ENCODE measurements at regions not wholly inside any gene's neighbourhood (a gene's known extent, or its start where the extent isn't known, plus 50 kb on each side); places are given as distances from the start of the nearest gene placed in this dataset.
"Not testable (repeated sequence)": the region's sequence is repeated elsewhere in the genome, so short reads cannot be mapped to it uniquely, and the experiment has no call there.

DNA sequence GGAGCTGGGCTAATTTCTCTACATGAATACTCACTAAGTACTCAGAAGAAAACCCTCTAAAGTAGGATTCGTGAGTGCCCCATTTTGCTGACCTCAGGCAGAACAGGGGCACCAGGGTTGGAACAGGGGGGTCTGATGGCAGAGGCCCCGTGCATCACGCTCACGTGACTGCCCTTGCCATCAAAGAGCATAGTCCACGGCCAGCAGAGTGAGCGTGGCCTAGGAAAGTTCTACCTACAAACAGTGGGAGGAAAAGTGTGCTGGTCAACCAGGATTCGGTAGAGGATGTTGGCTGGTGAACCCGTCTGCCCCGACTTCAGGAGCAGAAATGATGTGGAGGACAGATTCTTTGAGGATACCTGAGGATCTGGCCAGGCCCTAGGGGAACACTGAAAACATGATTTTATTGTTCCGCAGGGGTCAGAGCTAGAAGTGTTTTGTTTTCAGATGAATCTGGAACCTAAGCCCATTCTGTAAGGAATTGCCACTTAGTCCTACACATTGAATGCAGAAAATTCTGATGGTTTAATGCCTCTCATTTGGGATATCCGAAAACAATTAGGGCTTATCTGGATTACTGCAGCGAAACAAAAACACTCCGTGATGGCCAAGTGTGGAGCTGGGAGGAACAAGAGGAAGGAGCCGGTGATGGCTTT, 138.8 kb upstream of the SHH start:
- DNase-seq (ENCODE audit: low read depth in 2 of 2), result no peak

DNA sequence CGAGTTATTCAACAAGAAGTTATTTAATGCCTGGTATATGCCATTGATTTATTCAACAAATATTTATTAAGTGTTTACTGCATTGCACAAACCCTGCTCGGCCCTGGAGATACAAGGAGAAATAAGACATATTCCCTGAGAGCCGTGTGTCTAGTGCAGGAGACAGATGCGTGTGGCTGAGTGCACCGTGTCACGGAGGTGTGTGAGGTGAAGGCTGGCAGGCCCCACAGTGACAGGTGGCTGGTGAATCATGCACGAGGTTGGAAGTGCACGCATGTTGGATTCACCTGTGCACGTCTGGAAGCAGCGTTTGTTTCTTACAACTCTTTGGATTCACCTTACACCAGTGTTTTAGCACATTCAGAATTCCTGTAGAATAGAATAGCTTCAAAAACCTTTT, 136.6 kb upstream of the SHH start:
- DNase-seq (ENCODE audit: low read depth in 2 of 2), result no peak

DNA sequence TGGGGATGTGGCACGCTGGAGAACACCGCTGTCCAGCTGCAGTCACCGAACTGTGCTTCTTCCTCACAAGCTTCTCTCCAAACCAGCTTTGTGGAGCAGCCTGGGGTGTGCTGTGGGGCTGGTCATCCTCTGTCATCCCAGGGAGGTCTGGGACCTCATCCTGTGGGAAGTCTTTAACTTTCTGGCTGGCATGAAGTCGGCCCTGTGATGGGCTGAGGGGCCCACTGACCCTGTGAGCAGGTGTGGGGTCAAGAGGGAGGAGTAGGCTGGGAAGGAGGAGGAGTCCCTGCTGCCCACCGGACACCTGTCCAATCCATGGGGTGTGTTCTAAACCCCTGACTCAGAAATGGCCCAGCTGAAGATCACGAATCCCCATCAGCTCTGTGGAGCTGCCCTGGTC, 136.2 kb upstream of the SHH start:
- no peak for DNase-seq (ENCODE audit: low read depth in 2 of 2)

DNA sequence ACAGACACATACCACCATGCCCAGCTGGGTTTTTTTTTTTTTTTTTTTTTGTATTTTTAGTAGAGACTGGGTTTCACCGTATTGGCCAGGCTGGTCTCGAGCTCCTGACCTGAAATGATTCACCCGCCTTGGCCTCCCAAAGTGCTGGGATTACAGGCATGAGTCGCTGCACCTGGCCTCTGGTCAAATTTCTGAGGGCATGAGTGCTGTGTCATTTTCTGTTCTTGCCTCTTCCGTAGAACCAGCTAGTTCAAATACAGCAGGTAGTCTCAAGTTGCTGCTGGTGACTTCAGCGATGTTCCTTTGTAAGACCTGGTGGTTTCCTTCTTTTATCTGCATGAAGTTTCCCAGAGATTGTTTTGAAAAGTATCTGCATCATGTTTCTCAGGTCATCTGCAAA, 134.8 kb upstream of the SHH start:
- DNase-seq (ENCODE audit: low read depth in 2 of 2), result no peak

DNA sequence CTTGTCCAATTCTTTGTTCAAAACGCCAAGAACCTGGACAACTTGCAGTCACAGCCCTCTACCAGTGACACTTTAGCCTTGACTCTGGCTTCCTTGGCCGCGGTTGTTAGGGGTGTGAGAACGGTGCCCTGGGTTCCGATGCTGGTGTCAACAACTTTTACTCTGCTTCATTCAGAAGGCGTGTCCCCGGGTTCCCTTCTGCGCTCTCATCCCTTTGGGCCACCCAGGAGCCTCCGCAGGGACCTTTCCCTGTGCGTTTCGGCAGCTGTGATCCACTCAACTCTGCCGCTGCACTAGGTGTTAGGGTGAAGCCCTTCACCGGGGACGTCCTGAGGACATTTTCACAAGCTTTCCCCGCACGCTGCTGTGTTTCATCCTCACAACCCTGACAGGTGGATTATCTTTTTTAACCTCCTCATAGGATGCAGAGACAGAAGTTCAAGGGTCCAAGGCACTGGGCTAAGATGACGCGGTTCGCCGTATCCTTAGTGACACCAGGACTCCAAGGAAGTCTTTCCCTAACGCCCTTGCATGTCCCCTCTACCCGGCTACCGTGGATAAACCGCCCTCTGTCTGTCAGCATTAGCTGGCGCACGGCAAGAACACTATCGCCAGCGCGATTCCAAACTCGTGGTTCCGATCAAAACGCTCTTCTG, 133.5 kb upstream of the SHH start:
- DNase-seq (ENCODE audit: low read depth in 2 of 2), result no peak

DNA sequence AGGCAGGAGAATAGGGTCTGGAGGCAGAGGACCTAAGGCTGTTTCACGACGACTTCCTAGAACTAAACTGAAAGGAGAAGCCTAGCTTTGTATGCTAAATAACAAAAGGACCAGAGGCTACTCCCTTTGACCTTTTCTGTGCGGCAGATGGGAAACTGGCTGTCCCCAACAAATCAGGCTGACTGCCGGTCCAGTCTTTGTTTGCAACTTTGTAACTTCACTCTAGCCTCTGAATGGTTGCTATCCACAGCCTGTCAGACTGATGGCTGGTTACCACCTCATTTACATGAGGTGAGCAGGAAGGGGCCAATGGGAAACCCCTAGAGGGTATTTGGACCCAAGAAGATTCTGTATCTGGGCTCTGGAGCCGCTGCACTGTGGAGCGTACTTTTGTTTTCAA, 132.6 kb upstream of the SHH start:
- no peak for DNase-seq (ENCODE audit: low read depth in 2 of 2)

DNA sequence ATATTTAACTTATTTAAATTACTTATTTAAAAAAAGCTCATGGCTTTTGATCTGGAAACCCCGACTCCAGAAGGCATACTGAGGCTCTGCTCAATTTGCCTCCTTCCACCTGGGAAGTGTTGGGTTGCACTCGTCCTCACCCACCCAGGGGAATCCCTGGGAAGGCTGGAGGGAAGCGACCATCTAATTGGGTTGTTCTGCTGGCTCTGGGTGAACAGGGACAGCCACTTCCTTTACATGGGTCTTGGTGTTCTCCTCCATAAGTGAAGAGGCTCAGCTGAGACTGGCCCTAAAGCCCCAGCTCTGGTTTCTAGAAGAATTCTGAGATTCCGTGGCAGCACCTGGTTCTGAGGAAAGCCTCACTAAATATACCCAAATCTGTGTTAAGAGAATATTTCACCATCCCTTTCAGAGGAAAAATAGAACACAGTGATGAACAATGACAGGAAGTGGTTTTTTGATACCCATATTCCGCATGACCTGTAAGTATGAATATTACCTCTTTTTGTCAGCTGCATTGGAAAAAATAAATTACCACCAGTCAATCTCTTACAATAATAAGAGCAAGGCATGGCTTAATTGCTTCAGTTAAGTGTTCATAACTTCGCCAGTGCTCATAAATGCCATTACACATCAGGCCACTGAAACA, 131.1 kb upstream of the SHH start:
- DNase-seq (ENCODE audit: low read depth in 2 of 2), result no peak

DNA sequence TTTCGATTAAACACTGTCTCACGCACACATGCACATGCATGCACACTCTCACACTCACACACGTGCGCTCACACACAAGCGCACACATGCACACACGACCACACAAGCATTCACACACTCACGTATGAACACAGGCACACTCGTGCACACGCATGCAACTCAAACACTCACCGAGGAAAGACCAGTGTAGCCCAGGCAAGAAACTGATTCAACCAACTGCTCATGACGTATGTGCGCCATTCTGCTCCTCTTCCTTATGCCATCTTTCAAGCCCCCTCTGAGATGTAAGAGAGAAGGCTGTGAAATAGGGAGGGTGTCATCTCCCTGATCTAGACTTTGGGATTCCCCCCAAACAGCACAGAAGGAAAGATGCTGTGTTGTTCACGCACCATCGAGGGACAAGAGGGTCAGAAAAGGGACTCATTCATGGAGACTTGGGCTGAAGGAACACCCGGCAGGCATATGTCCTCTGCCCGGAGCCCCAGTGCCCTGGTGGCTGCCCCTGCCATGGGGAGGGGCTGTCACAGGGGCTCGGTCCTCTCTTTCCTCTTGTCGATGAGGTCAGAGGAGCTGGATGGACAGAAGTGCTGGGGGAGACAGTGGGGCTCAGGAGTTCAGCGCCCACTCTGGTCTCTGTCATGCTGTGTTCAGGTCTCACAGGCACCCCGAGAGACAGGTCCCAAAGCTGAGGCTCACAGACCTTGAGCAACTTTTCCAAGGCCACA, 130.1 kb upstream of the SHH start:
- DNase-seq (ENCODE audit: low read depth in 2 of 2), result no peak

DNA sequence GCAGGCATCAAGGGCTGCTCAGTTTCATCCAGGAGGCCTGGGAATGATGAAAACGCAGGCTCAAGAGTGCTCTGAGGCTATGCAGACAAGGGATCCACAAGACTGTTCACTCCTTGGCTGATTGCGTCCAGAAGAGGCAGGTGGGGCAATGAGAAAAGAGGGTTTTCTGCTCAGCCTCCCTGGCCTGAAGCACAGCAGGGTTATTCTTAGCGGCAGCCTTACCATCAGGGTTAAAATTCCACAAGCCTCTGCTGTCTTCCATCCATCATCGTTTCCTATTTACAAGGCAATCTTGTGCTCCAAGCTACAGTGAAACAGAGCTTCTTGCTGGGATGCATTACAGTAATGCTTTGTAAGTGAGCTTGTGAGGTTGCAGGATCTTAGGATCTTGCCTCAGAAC, 129.4 kb upstream of the SHH start:
- DNase-seq (ENCODE audit: low read depth in 2 of 2), result no peak

DNA sequence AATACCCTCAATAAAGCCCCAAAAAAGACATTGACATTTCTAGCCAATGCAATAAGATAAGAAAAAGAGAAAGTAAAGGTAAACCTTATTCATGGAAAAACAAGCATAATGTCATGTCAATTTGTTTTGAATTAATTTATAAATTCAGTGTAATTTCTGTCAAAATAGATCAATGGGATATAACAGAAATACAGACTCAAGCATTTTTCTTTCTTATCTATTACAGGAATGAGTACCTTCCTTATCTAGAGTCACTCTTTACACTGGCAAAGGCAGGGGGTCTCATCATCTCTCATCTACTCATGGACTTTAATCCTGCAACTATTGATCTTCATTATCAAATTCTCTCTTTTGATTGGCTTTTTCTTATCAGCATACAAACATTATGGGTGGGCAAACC, 127.1 kb upstream of the SHH start:
- DNase-seq (ENCODE audit: low read depth in 2 of 2), result no peak

DNA sequence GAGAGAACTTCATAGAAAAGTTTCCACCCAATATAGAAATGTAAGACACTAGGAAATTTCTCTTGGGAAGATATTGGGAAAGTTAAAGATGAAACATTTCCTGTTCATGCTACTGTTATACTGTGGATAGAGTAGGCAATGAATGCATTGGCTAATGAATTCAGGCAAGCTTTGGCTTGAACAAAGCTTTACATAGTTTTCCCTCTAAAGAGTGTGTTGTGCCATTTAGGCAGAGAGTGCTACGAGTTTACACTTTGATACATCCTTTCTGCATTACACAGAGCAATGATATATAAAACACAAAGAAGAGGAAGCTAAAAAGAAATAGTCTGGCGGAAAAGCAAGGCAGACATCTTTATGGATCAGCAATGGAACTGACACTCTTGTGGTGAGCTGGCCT, 125.9 kb upstream of the SHH start:
- no peak for DNase-seq (ENCODE audit: low read depth in 2 of 2)

DNA sequence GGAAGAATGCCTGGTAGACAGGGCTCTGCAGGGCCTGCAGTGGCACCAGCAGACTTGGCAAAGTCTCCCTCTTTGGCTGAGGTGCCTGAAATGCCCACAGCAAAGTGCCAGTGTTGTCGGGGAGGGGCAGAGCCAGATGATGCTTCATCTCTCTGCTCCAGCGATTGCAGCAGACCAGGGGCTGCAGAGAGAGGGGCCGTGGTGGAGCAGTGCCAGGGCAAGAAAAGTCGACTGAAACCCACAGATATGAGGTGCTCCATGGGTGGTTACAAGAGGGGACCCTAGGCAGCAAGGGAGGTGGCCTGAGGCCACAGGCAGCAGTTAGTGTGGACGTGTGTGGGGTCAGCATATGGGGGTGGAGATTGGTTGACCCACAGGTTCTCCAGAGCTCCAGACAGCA, 123.5 kb upstream of the SHH start:
- no peak for DNase-seq (ENCODE audit: low read depth in 2 of 2)

DNA sequence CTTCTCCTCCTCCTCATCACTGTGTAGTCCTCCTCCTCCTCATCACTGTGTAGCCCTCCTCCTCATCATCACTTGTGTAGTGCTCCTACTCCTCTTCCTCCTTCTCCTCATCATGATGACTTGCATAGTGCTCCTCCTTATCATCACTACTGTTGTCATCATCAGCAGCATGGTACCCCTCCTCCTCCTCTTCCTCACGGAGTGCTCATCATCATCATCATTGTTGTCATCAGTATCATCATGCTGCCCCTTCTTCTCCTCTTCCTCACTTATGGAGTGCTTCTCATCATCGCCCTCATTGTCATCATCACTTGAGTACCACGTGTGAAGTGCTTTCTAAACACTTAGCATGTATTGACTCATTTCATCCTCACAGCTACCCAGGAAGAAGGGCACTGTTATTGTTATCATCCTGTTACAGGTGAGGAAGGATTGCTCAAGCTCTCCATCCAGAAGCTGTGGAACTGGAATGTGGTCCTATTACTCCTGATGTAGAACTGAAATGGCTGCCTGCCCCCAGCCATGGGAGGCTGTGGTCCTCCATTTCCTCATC, 122.8 kb upstream of the SHH start:
- DNase-seq (ENCODE audit: low read depth in 2 of 2), result no peak

DNA sequence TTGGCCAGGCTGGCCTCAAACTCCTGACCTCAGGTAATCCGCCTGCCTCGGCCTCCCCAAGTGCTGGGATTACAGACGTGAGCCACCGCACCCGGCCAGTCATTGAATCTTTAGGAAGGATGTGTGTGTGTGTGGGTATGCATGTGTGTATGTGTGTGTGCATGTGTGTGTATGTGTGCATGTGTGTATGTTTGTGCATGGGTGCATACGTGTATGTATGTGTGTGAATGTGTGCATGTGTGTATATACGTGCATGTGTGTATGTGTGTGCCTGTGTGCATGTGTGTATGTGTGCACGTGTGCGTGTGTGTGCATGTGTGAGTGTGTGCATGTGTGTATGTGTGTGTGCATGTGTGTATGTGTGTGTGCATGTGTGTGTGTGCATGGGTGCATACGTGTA, 120.1 kb upstream of the SHH start:
- not testable (repeated sequence) for DNase-seq (ENCODE audit: low read depth in 2 of 2)

DNA sequence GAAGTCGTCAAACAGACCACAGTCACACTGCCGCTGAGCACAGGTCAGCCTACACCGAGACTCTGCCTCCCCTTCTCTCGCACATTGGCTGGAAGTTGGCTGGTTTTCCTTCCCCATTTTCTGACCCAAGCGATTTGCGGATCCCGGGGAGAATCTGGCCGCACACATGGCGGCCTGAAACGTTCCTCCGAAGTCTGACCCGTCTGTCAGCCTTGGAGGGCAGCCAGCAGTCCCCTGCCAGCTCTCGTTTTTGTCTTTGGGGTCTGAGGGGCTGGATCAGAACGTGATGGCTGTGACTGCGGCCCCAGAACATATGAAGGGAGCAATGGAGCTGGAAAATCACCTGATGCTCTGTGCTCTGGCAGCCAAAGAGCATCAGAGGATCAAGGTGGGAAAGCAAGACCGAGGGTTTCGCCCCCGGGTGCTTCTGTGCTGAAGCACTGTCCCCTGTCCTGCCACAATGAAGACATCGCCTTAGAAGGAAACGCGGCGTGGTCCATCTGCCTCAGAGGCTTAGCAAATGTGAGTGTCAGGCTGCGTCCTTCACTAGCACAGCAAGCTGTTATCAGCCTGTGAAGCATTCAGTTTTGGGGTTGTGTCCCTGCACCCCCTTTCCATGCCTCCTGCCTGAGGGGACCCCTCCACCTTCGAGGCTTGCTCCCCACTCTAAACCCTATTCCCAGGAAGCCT, 119.3 kb upstream of the SHH start:
- no peak for DNase-seq (ENCODE audit: low read depth in 2 of 2)

DNA sequence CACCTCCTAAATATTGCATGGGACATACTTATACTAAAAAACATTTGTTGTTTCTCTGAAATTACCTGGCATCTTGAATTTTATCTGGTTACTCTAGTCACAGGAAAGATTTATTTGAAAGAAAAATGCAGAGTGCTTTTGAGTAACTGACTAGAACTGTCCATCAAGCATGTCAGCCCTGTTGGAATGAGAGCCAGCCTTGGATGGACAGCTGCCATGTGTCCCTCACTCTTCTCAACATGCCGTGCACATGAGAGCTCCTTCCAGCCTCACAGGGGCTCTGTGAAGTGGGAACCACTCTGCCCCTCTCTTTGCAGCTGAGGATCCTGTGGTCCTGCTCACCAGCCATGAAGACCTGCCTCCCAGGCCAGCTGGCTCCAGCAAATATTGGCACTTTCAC, 118.3 kb upstream of the SHH start:
- DNase-seq (ENCODE audit: low read depth in 2 of 2), result no peak

DNA sequence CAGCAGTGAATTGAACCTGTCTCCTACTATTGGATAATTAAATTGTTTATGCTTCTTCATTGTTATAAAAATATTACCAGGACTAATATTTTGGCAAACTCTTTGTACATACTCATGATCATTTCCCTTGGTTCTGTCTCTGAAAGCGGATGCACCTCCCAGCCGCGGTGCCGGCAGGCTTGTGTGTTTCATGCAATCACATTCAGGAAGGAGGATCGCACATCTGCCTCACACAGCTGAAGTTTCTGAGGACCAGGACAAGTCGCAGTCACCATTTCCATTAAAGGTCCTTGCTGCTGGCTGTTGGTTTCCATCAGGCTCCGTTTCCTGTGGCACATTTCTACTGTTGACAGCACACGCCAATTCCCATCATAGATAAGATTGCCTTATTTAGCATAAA, 117.8 kb upstream of the SHH start:
- DNase-seq (ENCODE audit: low read depth in 2 of 2), result no peak

DNA sequence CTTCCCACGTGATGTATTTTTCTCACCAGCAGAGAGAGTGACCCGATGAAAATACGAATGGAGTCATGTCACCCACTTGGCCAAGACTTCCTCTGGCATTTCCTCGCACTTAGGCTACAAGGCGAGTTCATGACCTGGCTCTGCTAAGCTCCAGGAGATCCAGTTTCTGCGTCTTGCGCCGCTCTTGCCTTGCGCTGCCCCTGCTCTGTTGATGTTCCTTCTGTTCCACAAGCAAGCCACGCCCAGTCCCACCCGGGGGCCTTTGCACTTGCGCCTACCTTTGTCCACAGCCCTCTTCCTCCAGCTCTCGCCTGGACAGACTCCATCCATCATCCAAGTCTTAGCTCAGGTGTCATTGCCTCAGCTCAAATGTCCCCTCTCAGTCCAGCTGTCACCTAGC, 116.3 kb upstream of the SHH start:
- no peak for DNase-seq (ENCODE audit: low read depth in 2 of 2)

DNA sequence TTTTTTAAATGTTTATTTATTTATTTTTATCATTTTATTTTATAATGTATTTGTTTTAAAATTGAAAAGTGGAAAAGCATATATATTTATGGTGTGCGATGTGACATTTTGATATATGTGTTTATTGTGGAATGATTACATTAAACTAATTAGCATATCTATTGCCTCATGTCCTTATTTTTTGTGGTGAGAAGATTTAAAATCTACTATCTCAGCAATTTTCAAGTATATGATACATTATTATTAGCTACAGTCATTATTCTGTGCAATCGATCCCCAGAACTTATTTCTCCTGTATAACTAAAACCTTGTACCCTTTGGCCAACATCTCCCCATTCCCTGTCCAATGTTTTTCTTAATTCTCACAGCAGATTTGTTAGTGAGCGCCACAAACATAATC, 115.6 kb upstream of the SHH start:
- DNase-seq (ENCODE audit: low read depth in 2 of 2), result no peak

DNA sequence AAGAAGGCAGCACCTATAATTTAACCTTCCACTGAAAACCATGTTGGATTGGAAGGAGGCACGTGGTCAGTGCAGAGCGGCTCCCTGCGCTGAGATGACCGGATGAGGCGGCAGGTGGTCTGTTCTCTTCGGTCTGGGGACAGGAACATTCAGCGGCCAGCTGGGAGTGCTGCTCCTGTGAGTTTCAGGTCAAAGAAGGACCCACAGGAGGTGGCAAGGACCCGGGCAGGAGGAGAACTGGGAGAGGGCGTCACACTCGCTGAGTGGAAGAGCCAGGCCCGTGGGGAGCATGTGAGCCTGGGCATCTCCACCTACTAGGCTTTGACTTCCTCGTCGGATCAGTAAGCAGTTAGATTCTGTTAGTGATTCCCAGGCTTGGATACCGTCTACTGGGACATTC, 113.4 kb upstream of the SHH start:
- no peak for DNase-seq (ENCODE audit: low read depth in 2 of 2)

DNA sequence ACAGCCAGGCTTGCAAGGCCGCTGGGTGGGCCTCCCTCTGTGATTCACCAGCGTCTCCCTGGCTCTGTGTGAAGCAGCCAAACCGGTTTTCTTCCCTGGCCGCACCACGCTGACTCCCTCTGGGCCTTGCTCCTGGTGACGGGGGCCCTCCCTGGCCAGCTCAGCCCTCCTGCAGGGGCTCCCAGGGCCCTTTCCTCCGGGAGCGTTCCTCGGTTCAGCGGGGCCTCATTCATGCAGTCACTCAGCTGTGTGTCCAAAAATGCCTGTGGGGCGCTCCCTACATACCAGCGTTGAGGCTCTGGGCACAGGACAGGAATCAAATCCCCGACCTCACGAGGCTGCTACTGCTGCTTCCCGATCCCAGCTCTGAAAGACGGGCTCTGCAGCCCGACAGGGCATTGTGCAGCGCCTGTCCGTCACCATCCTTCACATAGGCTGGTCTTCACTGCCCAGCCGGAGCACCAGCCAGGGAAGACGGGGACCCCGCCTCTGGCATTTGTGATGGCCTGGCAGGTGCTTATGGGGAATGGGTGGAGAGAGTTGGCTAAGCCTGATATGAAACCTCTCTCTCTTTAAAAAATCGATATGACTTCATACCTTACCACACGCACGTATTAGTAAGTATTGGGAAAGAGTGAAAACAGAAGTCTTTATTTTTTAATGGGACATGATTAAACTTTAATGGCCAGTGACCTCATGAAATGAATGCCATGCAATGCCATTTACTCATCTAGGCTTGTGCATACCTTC, 110.0 kb upstream of the SHH start:
- DNase-seq (ENCODE audit: low read depth in 2 of 2), result no peak

DNA sequence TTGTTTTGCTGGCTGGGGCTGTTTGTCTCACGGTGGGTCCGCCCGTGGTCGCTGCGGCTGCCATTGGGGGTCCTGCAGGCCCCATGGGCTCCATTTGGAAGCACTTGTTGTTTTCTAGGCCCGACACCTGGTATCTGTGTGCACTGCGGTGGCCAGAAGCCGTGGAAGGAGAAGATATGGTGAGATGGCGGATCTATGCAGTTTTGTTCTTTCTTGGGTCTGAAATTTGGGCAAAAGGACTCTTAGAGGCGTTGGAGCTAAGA, 109.5 kb upstream of the SHH start:
- DNase-seq (ENCODE audit: low read depth in 2 of 2), result no peak

Measured in fibroblast of skin of left quadriceps (primary cell).